ENCODE measurements at regions not wholly inside any gene's neighbourhood (a gene's known extent, or its start where the extent isn't known, plus 50 kb on each side); places are given as distances from the start of the nearest gene placed in this dataset.

GRCh38 chr1:223473601-223474344, 80.6 kb downstream of the CCDC185 start:
- 80% methylated on average over 4 of the region's 4 CpGs for WGBS (ENCODE audit: low lambda C conversion rate, missing lambda C conversion rate)
- Histone ChIP-seq H3K27me3 (no peaks in the 10 kb centered on the region), H3K4me1 (ENCODE audit: insufficient read depth) (no peaks in the 10 kb centered on the region), H3K27ac (no peak overlapping the region), H3K36me3 (replicated peaks; ENCODE audit: insufficient read depth, low read depth) (no peaks in the 10 kb centered on the region), H3K79me2 (no peaks in the 10 kb centered on the region), H4K20me1 (ENCODE audit: insufficient read depth, poor library complexity, severe bottlenecking) (no peaks in the 10 kb centered on the region), H3K9me3 (ENCODE audit: low read depth) (no peaks in the 10 kb centered on the region), H3K4me3 (no peak overlapping the region), H3K9me2 (replicated peaks; ENCODE audit: insufficient read depth) (no peaks in the 10 kb centered on the region), H2AFZ (no peak overlapping the region), H3K4me2 (no peak overlapping the region)
- TF ChIP-seq CTCF (IDR thresholded peaks at IDR 0.05; ENCODE audit: poor library complexity) (no peak), EZH2phosphoT487 (IDR thresholded peaks at IDR 0.05; ENCODE audit: low read depth, severe bottlenecking, unreplicated experiment) (no peak), EZH2 (IDR thresholded peaks at IDR 0.05; ENCODE audit: borderline replicate concordance) (no peak)
- DNase-seq (ENCODE audit: low spot score) = no peak

- Histone ChIP-seq H3K9me3 (ENCODE audit: low read depth) (no peaks in the 10 kb centered on the region), H3K36me3 (replicated peaks; ENCODE audit: insufficient read depth, low read depth) (no peaks in the 10 kb centered on the region), H3K9me2 (replicated peaks; ENCODE audit: insufficient read depth) (no peaks in the 10 kb centered on the region), H2AFZ (no peak overlapping the region), H3K79me2 (no peaks in the 10 kb centered on the region), H3K4me1 (ENCODE audit: insufficient read depth) (no peaks in the 10 kb centered on the region), H3K27ac (no peak overlapping the region), H3K4me3 (no peak overlapping the region), H3K27me3 (peaks cover 5% of the 10 kb centered on the region), H3K4me2 (no peak overlapping the region), H4K20me1 (ENCODE audit: insufficient read depth, poor library complexity, severe bottlenecking) (no peaks in the 10 kb centered on the region)
- no peak for DNase-seq (ENCODE audit: low spot score)
- WGBS (ENCODE audit: low lambda C conversion rate, missing lambda C conversion rate) = 76% methylated on average over 6 of the region's 6 CpGs
- no peak for TF ChIP-seq CTCF (IDR thresholded peaks at IDR 0.05; ENCODE audit: poor library complexity)
- no peak for TF ChIP-seq EZH2 (IDR thresholded peaks at IDR 0.05; ENCODE audit: borderline replicate concordance)
- no peak for TF ChIP-seq EZH2phosphoT487 (IDR thresholded peaks at IDR 0.05; ENCODE audit: low read depth, severe bottlenecking, unreplicated experiment)
These were observed 81.6 kb downstream of the CCDC185 start for GRCh38 chr1:223474804-223475203.

GRCh38 chr1:223477456-223477855, 84.2 kb downstream of the CCDC185 start:
- Histone ChIP-seq H4K20me1 (ENCODE audit: insufficient read depth, poor library complexity, severe bottlenecking) (no peaks in the 10 kb centered on the region), H3K4me1 (ENCODE audit: insufficient read depth) (no peaks in the 10 kb centered on the region), H2AFZ (no peak overlapping the region), H3K27ac (no peak overlapping the region), H3K27me3 (peaks cover 11% of the 10 kb centered on the region), H3K9me3 (ENCODE audit: low read depth) (no peaks in the 10 kb centered on the region), H3K9me2 (replicated peaks; ENCODE audit: insufficient read depth) (no peaks in the 10 kb centered on the region), H3K79me2 (no peaks in the 10 kb centered on the region), H3K4me2 (no peak overlapping the region), H3K36me3 (replicated peaks; ENCODE audit: insufficient read depth, low read depth) (no peaks in the 10 kb centered on the region), H3K4me3 (no peak overlapping the region)
- no peak for TF ChIP-seq CTCF (IDR thresholded peaks at IDR 0.05; ENCODE audit: poor library complexity)
- TF ChIP-seq EZH2phosphoT487 (IDR thresholded peaks at IDR 0.05; ENCODE audit: low read depth, severe bottlenecking, unreplicated experiment) = no peak
- TF ChIP-seq EZH2 (IDR thresholded peaks at IDR 0.05; ENCODE audit: borderline replicate concordance) = no peak
- WGBS (ENCODE audit: low lambda C conversion rate, missing lambda C conversion rate) = 50% methylated on average over 2 of the region's 2 CpGs
- DNase-seq (ENCODE audit: low spot score) = no peak
